MG63 (cell line): ENCODE measurements at regions not wholly inside any gene's neighbourhood (a gene's known extent, or its start where the extent isn't known, plus 50 kb on each side); places are given as distances from the start of the nearest gene placed in this dataset.

Experiments used
- DNase-seq: peaks from one replicate; pipeline ENCODE4 v3.0.0-alpha.2; 2020
- H3K27me3 ChIP-seq: fragments of 250-450 bp; sonication (Bioruptor Pico); 2 replicates; pipeline ENCODE4 v1.5.1; 2020; ENCODE audit warnings: mild to moderate bottlenecking, moderate library complexity
- H3K36me3 ChIP-seq: fragments of 250-450 bp; sonication (Bioruptor Pico); 2 replicates; pipeline ENCODE4 v1.5.1; 2020; ENCODE audit warnings: mild to moderate bottlenecking, moderate library complexity
- H3K4me3 ChIP-seq: fragments of 250-450 bp; sonication (Bioruptor Pico); 2 replicates; pipeline ENCODE4 v1.5.1; 2020; ENCODE audit warnings: mild to moderate bottlenecking, moderate library complexity
- H3K9me3 ChIP-seq: fragments of 250-450 bp; sonication (Bioruptor Pico); 2 replicates; pipeline ENCODE4 v1.5.1; 2020; ENCODE audit warnings: mild to moderate bottlenecking, moderate library complexity

- peaks cover 2% of the 10 kb centered on the region; the same call in 1 of the 2 replicates for H3K27me3 ChIP-seq
- no peak for DNase-seq
Measured at GRCh38 chr18:55084550-55084949, 125.3 kb upstream of the CCDC68 start.

DNA sequence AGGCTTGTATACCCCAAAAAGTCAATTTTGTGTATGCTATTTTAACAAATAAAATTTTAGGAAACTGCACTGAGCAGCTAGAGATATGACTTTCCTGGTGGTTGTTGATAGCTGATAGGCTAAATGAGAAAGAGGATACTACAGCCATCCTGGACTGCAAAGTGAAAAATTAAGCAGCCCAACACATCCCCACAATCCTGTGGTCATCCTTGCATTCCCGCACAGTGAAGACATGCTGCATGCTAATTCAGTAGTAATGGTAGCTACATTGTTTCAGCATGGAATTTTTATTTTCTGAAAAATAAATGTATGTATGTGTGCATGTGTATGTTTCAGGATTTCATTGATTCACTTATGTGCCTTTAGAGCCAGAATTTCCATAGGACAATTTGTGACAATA, 124.2 kb upstream of the CCDC68 start:
- no peak for DNase-seq
- H3K9me3 ChIP-seq, result no peaks in the 10 kb centered on the region
- H3K27me3 ChIP-seq, result peaks cover 2% of the 10 kb centered on the region; the same call in 1 of the 2 replicates
- H3K36me3 ChIP-seq, result no peaks in the 10 kb centered on the region
- no peak overlapping the region for H3K4me3 ChIP-seq

More at GRCh38 chr18:55084550-55084949, 125.3 kb upstream of the CCDC68 start:
- no peaks in the 10 kb centered on the region for H3K9me3 ChIP-seq
- H3K36me3 ChIP-seq, result no peaks in the 10 kb centered on the region
- H3K4me3 ChIP-seq, result no peak overlapping the region

- Histone ChIP-seq H3K4me3 (no peak overlapping the region), H3K36me3 (no peaks in the 10 kb centered on the region), H3K9me3 (no peaks in the 10 kb centered on the region), H3K27me3 (no peaks in the 10 kb centered on the region)
- DNase-seq, result no peak
Measured at GRCh38 chr18:55079481-55080355, 120.5 kb upstream of the CCDC68 start.

- Histone ChIP-seq H3K4me3 (no peak overlapping the region), H3K36me3 (no peaks in the 10 kb centered on the region), H3K9me3 (no peaks in the 10 kb centered on the region), H3K27me3 (no peaks in the 10 kb centered on the region)
- DNase-seq, result no peak
Measured at GRCh38 chr18:55079067-55079466, 119.8 kb upstream of the CCDC68 start.

- Histone ChIP-seq H3K9me3 (no peaks in the 10 kb centered on the region), H3K36me3 (no peaks in the 10 kb centered on the region), H3K27me3 (no peaks in the 10 kb centered on the region), H3K4me3 (no peak overlapping the region)
- no peak for DNase-seq
Measured at GRCh38 chr18:55078303-55078932, 119.2 kb upstream of the CCDC68 start.

DNA sequence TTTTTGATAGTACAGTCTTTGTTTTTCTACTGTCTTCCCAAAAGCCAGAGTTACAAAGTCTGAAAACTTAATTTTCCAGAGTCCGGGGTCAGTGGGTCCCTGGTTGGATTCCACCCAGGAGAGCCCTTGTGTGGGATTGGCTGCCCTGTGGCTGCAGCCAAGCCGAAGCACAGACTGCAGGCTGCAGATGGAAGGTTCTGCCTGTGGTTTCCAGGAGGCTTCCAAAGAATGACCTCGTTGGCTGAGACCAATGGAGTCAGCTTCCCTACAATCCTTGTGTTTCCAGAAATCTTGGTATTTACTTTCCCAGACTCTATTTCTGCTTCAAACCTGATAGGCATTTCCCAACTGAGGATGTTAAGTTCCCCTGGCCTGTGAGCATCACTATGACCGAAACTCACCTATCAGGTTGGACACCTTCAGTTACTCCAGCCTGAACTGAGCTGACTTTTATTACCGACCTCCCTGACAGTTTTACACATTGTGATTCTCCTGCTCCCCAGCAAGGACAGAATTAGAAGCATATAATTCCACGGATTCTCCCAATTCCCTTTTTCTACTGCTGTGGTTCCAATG, 117.5 kb upstream of the CCDC68 start:
- H3K9me3 ChIP-seq, result no peaks in the 10 kb centered on the region
- no peak for DNase-seq
- no peak overlapping the region for H3K4me3 ChIP-seq
- H3K27me3 ChIP-seq, result no peaks in the 10 kb centered on the region
- no peaks in the 10 kb centered on the region for H3K36me3 ChIP-seq

GRCh38 chr18:55073834-55074233, 114.6 kb upstream of the CCDC68 start:
- H3K4me3 ChIP-seq, result no peak overlapping the region
- H3K36me3 ChIP-seq, result no peaks in the 10 kb centered on the region
- no peaks in the 10 kb centered on the region for H3K27me3 ChIP-seq
- no peaks in the 10 kb centered on the region for H3K9me3 ChIP-seq
- DNase-seq, result no peak

DNA sequence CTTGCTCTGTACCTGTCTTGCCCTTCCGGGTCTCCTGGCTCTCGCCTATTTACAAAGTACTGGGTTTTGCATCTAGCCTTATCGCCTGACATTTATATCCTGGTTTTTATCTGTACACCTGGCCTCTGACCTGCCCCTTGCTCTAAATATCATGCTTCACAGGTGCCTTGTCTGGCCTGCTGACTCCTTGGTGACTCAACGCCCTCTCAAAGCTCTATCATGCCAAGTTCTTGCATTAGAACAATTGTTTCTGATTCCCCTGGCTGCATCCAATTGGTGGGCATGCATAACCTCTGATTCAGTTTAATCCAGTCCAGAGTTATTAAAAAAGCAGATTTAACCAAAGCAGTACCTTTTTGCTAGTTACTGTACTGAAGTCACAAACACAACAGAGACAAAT, 113.9 kb upstream of the CCDC68 start:
- H3K4me3 ChIP-seq, result no peak overlapping the region
- no peaks in the 10 kb centered on the region for H3K27me3 ChIP-seq
- no peaks in the 10 kb centered on the region for H3K9me3 ChIP-seq
- no peaks in the 10 kb centered on the region for H3K36me3 ChIP-seq
- no peak for DNase-seq

- DNase-seq, result no peak
- no peaks in the 10 kb centered on the region for H3K36me3 ChIP-seq
Measured at GRCh38 chr18:55072698-55073097, 113.4 kb upstream of the CCDC68 start.

DNA sequence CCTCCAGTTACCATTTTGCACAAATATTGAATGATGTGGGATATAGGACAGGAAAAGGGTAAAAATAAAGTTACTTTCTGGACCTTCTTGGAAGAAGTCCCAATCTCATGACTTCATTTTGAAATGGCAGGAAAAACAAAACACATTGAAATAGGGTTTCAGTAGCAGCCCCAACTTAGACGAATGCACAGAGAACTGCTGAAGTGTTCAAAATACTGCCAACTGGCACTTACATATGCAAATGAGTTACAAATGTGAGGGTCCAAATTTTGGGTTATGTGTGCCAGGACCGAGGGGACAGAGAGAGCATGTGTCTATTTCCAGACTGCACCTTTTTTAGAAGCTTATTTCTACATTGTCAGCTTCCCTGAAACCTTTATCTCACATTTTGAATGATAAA, 112.9 kb upstream of the CCDC68 start:
- DNase-seq, result no peak
- Histone ChIP-seq H3K9me3 (no peaks in the 10 kb centered on the region), H3K4me3 (no peak overlapping the region), H3K36me3 (no peaks in the 10 kb centered on the region), H3K27me3 (no peaks in the 10 kb centered on the region)

More at GRCh38 chr18:55072698-55073097, 113.4 kb upstream of the CCDC68 start:
- Histone ChIP-seq H3K9me3 (no peaks in the 10 kb centered on the region), H3K4me3 (no peak overlapping the region), H3K27me3 (no peaks in the 10 kb centered on the region)

- no peak for DNase-seq
- Histone ChIP-seq H3K4me3 (no peak overlapping the region), H3K27me3 (no peaks in the 10 kb centered on the region), H3K36me3 (no peaks in the 10 kb centered on the region), H3K9me3 (no peaks in the 10 kb centered on the region)
Measured at GRCh38 chr18:55069497-55069896, 110.2 kb upstream of the CCDC68 start.

DNA sequence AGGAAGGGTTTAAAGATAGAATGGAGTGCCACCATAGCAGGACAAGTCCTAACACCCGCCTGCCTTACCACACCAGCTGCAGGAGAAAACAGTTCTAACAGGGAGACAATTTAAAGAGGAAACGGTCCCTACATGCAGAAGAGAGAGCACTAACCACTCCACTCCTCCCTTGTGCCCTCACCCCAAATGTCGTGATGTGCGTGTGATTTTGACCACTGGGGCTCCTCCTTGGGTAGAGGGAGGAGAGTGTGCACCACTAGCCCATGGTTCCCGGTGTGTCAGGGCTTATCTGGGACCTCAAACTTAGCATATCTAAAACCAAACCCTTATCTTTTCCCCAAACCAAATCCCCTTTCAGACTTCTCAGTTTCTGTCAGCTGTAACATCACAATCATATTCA, 105.5 kb upstream of the CCDC68 start:
- Histone ChIP-seq H3K27me3 (no peaks in the 10 kb centered on the region), H3K9me3 (no peaks in the 10 kb centered on the region), H3K4me3 (no peak overlapping the region), H3K36me3 (no peaks in the 10 kb centered on the region)
- no peak for DNase-seq

DNA sequence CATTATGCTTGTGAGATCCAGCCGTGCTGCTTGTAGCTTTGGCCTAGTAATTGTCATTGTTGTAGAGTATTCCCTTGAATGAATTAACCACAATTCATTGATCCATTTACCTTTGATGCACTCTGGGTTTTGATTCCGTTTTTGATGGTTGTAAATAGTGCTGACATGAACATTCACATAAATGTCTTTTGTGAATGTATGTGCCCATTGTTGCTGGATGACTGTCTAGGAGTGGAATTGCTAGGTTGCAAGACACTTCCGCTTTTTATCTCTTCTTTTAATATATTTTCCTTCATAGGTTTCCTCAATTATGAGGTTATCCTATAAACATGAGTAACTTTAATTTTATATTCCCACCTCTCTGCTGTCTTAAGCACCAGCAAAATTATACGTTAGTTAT, 104.8 kb upstream of the CCDC68 start:
- no peaks in the 10 kb centered on the region for H3K27me3 ChIP-seq
- no peak overlapping the region for H3K4me3 ChIP-seq
- H3K9me3 ChIP-seq, result no peaks in the 10 kb centered on the region
- no peak for DNase-seq
- no peaks in the 10 kb centered on the region for H3K36me3 ChIP-seq

- Histone ChIP-seq H3K36me3 (no peaks in the 10 kb centered on the region), H3K27me3 (no peaks in the 10 kb centered on the region), H3K4me3 (no peak overlapping the region), H3K9me3 (no peaks in the 10 kb centered on the region)
- no peak for DNase-seq
Measured at GRCh38 chr18:55054021-55054990, 95.0 kb upstream of the CCDC68 start.

GRCh38 chr18:55048892-55049291, 89.6 kb upstream of the CCDC68 start:
- H3K9me3 ChIP-seq, result no peaks in the 10 kb centered on the region
- no peak for DNase-seq
- no peak overlapping the region for H3K4me3 ChIP-seq
- no peaks in the 10 kb centered on the region for H3K27me3 ChIP-seq
- no peaks in the 10 kb centered on the region for H3K36me3 ChIP-seq

DNA sequence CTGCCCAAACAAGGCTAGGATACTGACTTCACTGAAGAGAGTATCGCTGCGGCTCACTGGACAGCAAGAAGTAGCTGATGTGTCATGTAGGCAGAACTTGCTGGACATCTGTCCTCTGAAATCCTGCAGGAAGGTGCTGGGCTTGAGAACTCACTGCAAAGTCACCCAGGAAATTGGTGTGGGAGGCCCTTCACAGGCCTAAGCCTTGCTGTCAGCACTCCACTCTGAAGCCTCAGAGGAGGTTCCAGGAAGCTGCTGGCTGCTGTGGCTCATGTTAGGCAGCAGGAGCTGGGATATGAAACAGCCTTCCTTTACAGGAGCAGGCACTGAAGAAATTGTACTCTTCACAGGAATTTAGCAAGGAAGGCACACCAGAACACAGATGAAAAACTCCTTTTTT, 88.3 kb upstream of the CCDC68 start:
- Histone ChIP-seq H3K27me3 (no peaks in the 10 kb centered on the region), H3K36me3 (no peaks in the 10 kb centered on the region), H3K9me3 (no peaks in the 10 kb centered on the region), H3K4me3 (no peak overlapping the region)
- no peak for DNase-seq

- Histone ChIP-seq H3K27me3 (no peaks in the 10 kb centered on the region), H3K9me3 (no peaks in the 10 kb centered on the region), H3K36me3 (no peaks in the 10 kb centered on the region), H3K4me3 (no peak overlapping the region)
- no peak for DNase-seq
Measured at GRCh38 chr18:55041366-55041765, 82.1 kb upstream of the CCDC68 start.
